D721Med (cell line): ENCODE measurements at regions not wholly inside any gene's neighbourhood (a gene's known extent, or its start where the extent isn't known, plus 50 kb on each side); places are given as distances from the start of the nearest gene placed in this dataset.

Source experiments
- DNase-seq: peaks from one replicate; pipeline ENCODE4 v3.0.0; 2011; ENCODE audit warnings: low spot score; ENCODE audit not compliant: insufficient read length
- FAIRE-seq: peaks from 2 replicates; lab custom pipeline; 2011; peaks lifted over from hg19 to GRCh38; lab: Jason Lieb, UNC
- CTCF ChIP-seq: IDR thresholded peaks from 2 replicates; pipeline ENCODE4 v1.5.1; 2012; ENCODE audit warnings: mild to moderate bottlenecking, control low read depth; ENCODE audit not compliant: insufficient read depth; ENCODE audit errors: missing control alignments

GRCh38 chr2:239717706-239718105 is 307.4 kb downstream of the NDUFA10 start:
- DNase-seq, result no peak
- no peak for FAIRE-seq
- TF ChIP-seq CTCF, result no peak

- DNase-seq (no peak), FAIRE-seq (no peak)
- no peak for TF ChIP-seq CTCF
Measured at GRCh38 chr2:239717319-239717675, 307.8 kb downstream of the NDUFA10 start.

- TF ChIP-seq CTCF, result no peak
- FAIRE-seq, result no peak
- no peak for DNase-seq
Measured at GRCh38 chr2:239716536-239717318, 308.4 kb downstream of the NDUFA10 start.

- FAIRE-seq (no peak), DNase-seq (no peak)
- no peak for TF ChIP-seq CTCF
Measured at GRCh38 chr2:239716009-239716408, 309.1 kb downstream of the NDUFA10 start.

- no peak for FAIRE-seq
- DNase-seq, result no peak
- TF ChIP-seq CTCF, result no peak
Measured at GRCh38 chr2:239715606-239716005, 309.5 kb downstream of the NDUFA10 start.

GRCh38 chr2:239715202-239715601 is 309.9 kb downstream of the NDUFA10 start:
- no peak for TF ChIP-seq CTCF
- FAIRE-seq (no peak), DNase-seq (no peak)

- DNase-seq (no peak), FAIRE-seq (no peak)
- no peak for TF ChIP-seq CTCF
Measured at GRCh38 chr2:239714116-239714515, 311.0 kb downstream of the NDUFA10 start.
